OCI-LY7 (cell line): ENCODE measurements at regions not wholly inside any gene's neighbourhood (a gene's known extent, or its start where the extent isn't known, plus 50 kb on each side); places are given as distances from the start of the nearest gene placed in this dataset.
"Not testable (repeated sequence)": the region's sequence is repeated elsewhere in the genome, so short reads cannot be mapped to it uniquely, and the experiment has no call there.

ENCODE experiments used
- BruUV-seq: library from RNA; stranded (reverse); fragments of 400-500 nt; replicated peaks from 2 replicates; lab custom pipeline; 2021; lab: Mats Ljungman, UMichigan
- CTCF ChIA-PET: fragments of 300-600 bp; sonication (Branson Sonifier 250); formaldehyde crosslinking; loops from one replicate; lab custom pipeline; 2022; ENCODE audit warnings: antibody characterized with exemption; ENCODE audit not compliant: unreplicated experiment; lab: Charles Lee
- POLR2A ChIA-PET: fragments of 300-600 bp; sonication (Branson Sonifier 250); formaldehyde crosslinking; loops from one replicate; lab custom pipeline; 2022; ENCODE audit warnings: antibody characterized with exemption; lab: Charles Lee
- DNase-seq: peaks from one replicate; pipeline ENCODE4 v3.0.0-alpha.2; 2015; ENCODE audit warnings: low spot score
- H2AFZ ChIP-seq: fragments of 200-600 bp; sonication (generic), shearing (Covaris generic); 2 replicates; pipeline ENCODE4 v1.6.1; 2014; ENCODE audit warnings: mild to moderate bottlenecking, antibody characterized with exemption, low read length, moderate library complexity
- H3K27ac ChIP-seq: fragments of 200-600 bp; sonication (generic); 2 replicates; pipeline ENCODE4 v1.5.1; 2014; ENCODE audit warnings: mixed run types, low read depth, mild to moderate bottlenecking, moderate library complexity, low read length, inconsistent platforms; ENCODE audit not compliant: poor library complexity, severe bottlenecking
- H3K36me3 ChIP-seq: fragments of 200-600 bp; sonication (generic); 2 replicates; pipeline ENCODE4 v1.6.1; 2014; ENCODE audit warnings: mild to moderate bottlenecking, antibody characterized with exemption, low read length, moderate library complexity, mixed read lengths; ENCODE audit not compliant: insufficient read depth
- H3K4me1 ChIP-seq: fragments of 200-600 bp; sonication (generic); 2 replicates; pipeline ENCODE4 v1.5.1; 2014; ENCODE audit warnings: mild to moderate bottlenecking, low read length; ENCODE audit not compliant: insufficient read depth, poor library complexity, severe bottlenecking
- H3K4me2 ChIP-seq: fragments of 200-600 bp; sonication (generic); 2 replicates; pipeline ENCODE4 v1.6.1; 2014; ENCODE audit warnings: mild to moderate bottlenecking, low read length
- H3K4me3 ChIP-seq: fragments of 200-600 bp; sonication (generic); 2 replicates; pipeline ENCODE4 v1.5.1; 2014; ENCODE audit warnings: mild to moderate bottlenecking, low read depth, low read length; ENCODE audit not compliant: poor library complexity, severe bottlenecking
- H3K79me2 ChIP-seq: fragments of 200-600 bp; sonication (generic); 2 replicates; pipeline ENCODE4 v1.6.1; 2016; ENCODE audit warnings: low read depth, mild to moderate bottlenecking, low read length, moderate library complexity, mixed read lengths; ENCODE audit not compliant: insufficient read depth
- H3K9me2 ChIP-seq: fragments of 200-600 bp; sonication (generic); 2 replicates; pipeline ENCODE4 v1.6.1; 2016; ENCODE audit warnings: mild to moderate bottlenecking, low read length, mixed read lengths; ENCODE audit not compliant: insufficient read depth
- H3K9me3 ChIP-seq: fragments of 200-600 bp; sonication (generic); 2 replicates; pipeline ENCODE4 v1.6.1; 2014; ENCODE audit warnings: mild to moderate bottlenecking, mixed run types, low read length, mixed read lengths
- H4K20me1 ChIP-seq: fragments of 200-600 bp; sonication (generic); 2 replicates; pipeline ENCODE4 v1.6.1; 2014; ENCODE audit warnings: mild to moderate bottlenecking, antibody characterized with exemption, low read length, moderate library complexity, mixed read lengths; ENCODE audit not compliant: insufficient read depth
- EZH2phosphoT487 ChIP-seq: fragments of 200-600 bp; sonication (generic); IDR thresholded peaks from 2 replicates; pipeline ENCODE4 v1.6.1; 2018; ENCODE audit warnings: low read depth, borderline replicate concordance, mild to moderate bottlenecking, mixed run types, antibody characterized with exemption, low read length, moderate library complexity, mixed read lengths
- intact Hi-C: fragments of 100-400 bp; cut with micrococcal nuclease; formaldehyde crosslinking; loops from one replicate; pipeline ENCODE4 v1.10.0; 2022; ENCODE audit not compliant: unreplicated experiment
- TF ChIP-seq, protein P1 (sequence below): fragments of 200-600 bp; sonication (generic); conservative IDR thresholded peaks from 2 replicates; pipeline ENCODE4 v1.5.1; 2014; ENCODE audit warnings: mild to moderate bottlenecking, antibody characterized with exemption, low read length, moderate library complexity, mixed read lengths

DNA sequence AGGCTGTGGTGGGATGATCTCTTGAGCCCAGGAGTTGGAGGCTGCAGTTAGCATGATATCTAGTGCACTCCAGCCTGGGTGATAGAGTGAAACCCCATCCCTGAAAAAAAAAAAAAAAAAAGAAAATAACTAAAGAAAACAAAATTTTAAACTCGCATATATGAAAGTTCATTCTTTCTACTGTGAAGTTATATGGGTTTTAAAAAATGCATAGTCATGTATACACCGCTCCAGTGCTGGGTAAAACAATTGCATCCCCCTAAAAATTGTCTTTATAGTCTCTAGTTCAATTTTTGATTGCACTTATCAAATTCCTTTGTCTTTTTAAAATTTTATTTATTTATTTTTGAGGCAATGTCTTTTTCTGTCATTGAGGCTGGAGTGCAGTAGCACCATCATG is 65.0 kb upstream of the ACYP2 start:
- Histone ChIP-seq H2AFZ (no peak overlapping the region), H3K9me2 (no peaks in the 10 kb centered on the region), H3K4me3 (no peak overlapping the region), H4K20me1 (no peaks in the 10 kb centered on the region), H3K4me1 (peaks cover 20% of the 10 kb centered on the region), H3K36me3 (peaks cover 7% of the 10 kb centered on the region; the same call in 1 of the 2 replicates), H3K79me2 (no peaks in the 10 kb centered on the region), H3K4me2 (no peak overlapping the region), H3K27ac (no peak overlapping the region), H3K9me3 (peaks cover 33% of the 10 kb centered on the region)
- CTCF ChIA-PET: no interaction called here
- DNase-seq: no peak
- no peak for TF ChIP-seq EZH2phosphoT487
- TF ChIP-seq, protein P1, sequence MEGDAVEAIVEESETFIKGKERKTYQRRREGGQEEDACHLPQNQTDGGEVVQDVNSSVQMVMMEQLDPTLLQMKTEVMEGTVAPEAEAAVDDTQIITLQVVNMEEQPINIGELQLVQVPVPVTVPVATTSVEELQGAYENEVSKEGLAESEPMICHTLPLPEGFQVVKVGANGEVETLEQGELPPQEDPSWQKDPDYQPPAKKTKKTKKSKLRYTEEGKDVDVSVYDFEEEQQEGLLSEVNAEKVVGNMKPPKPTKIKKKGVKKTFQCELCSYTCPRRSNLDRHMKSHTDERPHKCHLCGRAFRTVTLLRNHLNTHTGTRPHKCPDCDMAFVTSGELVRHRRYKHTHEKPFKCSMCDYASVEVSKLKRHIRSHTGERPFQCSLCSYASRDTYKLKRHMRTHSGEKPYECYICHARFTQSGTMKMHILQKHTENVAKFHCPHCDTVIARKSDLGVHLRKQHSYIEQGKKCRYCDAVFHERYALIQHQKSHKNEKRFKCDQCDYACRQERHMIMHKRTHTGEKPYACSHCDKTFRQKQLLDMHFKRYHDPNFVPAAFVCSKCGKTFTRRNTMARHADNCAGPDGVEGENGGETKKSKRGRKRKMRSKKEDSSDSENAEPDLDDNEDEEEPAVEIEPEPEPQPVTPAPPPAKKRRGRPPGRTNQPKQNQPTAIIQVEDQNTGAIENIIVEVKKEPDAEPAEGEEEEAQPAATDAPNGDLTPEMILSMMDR: no peak
- no TSS peak for BruUV-seq
- POLR2A ChIA-PET: no interaction called here
- intact Hi-C loops: no loop called here

DNA sequence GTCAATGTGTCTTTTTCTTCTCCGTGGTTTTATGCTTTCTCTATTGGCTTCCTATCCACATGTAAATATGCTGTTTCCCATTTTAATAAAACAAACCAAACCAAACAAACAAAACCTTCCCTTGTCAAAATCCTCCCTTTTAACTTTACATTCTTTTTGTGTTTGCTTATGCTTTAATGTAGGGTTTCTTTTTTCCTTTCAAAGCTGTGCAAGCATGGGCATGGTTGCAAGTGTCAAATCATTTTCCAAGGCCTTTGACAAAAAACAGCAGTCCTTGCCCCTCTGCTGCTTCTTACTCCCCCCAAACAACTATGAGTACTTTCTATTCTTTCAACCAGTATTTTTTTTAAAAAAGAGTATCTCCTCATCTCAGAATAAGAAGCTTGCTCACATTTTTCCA is 66.0 kb upstream of the ACYP2 start:
- Histone ChIP-seq H3K9me2 (no peaks in the 10 kb centered on the region), H3K79me2 (no peaks in the 10 kb centered on the region), H2AFZ (no peak overlapping the region), H3K4me2 (no peak overlapping the region), H3K9me3 (peaks cover 36% of the 10 kb centered on the region), H3K36me3 (peaks cover 10% of the 10 kb centered on the region; the same call in 1 of the 2 replicates), H3K4me1 (peaks cover 18% of the 10 kb centered on the region), H3K4me3 (no peak overlapping the region), H4K20me1 (no peaks in the 10 kb centered on the region), H3K27ac (no peak overlapping the region)
- ChIA-PET POLR2A (interaction anchor here (0.5 to 0.6 kb wide), 2 partner anchors 21 to 23 kb away, joined by 3 to 4 read pairs; no protein-coding TSS in a partner anchor), CTCF (no interaction called here)
- no peak for DNase-seq
- no TSS peak for BruUV-seq
- TF ChIP-seq, protein P1: no peak
- TF ChIP-seq EZH2phosphoT487: no peak
- intact Hi-C loops: no loop called here

DNA sequence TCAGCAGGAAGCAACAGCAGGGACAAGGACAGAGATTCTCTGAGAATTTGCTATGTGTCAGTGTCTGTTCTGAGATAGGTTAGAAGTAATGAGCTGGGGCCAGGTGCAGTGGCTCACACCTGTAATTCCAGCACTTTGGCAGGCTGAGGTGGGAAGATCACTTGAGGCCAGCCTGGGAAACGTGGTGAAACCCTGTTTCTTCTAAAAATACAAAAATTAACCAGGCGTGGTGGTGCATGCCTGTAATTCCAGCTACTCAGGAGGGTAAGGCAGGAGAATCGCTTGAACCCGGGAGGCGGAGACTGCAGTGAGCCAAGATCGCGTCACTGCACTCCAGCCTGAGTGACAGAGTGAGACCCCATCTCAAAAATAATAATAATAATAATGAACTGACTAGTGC is 66.5 kb upstream of the ACYP2 start:
- H3K4me1 ChIP-seq: peaks cover 13% of the 10 kb centered on the region
- intact Hi-C loops, H3K4me3 ChIP-seq, H2AFZ ChIP-seq, H3K79me2 ChIP-seq, CTCF ChIA-PET, H3K4me2 ChIP-seq, H3K27ac ChIP-seq, BruUV-seq, H4K20me1 ChIP-seq, H3K9me2 ChIP-seq, DNase-seq: not testable (repeated sequence)
- peaks cover 31% of the 10 kb centered on the region for H3K9me3 ChIP-seq
- POLR2A ChIA-PET: interaction anchor here (1.3 kb wide), 1 partner anchor 55 kb away, joined by 3 read pairs; no protein-coding TSS in a partner anchor
- H3K36me3 ChIP-seq: peaks cover 10% of the 10 kb centered on the region; the same call in 1 of the 2 replicates
